ENCODE measurements at regions not wholly inside any gene's neighbourhood (a gene's known extent, or its start where the extent isn't known, plus 50 kb on each side); places are given as distances from the start of the nearest gene placed in this dataset.
A peak's percentile ranks its signal among the peaks of the same experiment; 100 is the strongest.

DNA sequence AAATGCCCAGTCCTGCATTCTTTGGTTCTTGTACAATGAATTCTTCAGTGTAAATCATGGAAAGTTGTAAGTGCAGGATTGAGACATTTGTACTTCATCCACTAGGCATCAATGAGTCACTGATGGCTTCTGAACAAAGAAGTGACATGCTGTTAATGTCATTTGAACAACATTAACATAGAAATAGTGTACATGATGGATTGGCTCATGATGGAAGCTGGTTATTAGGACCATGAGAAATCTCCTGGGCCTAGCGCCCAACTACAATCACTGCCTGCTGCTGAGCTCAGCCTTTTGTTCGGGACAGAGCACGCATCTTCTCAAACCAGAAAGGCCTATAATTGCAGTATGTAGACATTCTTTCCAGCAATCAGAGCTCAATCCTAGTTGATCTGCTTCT, 316.8 kb upstream of the TSHZ2 start:
- no peaks in the 10 kb centered on the region for H3K9me3 ChIP-seq
- TF ChIP-seq POLR2A (IDR thresholded peaks at IDR 0.05; ENCODE audit: low read depth): no peak
- TF ChIP-seq EP300 (IDR thresholded peaks at IDR 0.05): no peak
- TF ChIP-seq, protein P1, sequence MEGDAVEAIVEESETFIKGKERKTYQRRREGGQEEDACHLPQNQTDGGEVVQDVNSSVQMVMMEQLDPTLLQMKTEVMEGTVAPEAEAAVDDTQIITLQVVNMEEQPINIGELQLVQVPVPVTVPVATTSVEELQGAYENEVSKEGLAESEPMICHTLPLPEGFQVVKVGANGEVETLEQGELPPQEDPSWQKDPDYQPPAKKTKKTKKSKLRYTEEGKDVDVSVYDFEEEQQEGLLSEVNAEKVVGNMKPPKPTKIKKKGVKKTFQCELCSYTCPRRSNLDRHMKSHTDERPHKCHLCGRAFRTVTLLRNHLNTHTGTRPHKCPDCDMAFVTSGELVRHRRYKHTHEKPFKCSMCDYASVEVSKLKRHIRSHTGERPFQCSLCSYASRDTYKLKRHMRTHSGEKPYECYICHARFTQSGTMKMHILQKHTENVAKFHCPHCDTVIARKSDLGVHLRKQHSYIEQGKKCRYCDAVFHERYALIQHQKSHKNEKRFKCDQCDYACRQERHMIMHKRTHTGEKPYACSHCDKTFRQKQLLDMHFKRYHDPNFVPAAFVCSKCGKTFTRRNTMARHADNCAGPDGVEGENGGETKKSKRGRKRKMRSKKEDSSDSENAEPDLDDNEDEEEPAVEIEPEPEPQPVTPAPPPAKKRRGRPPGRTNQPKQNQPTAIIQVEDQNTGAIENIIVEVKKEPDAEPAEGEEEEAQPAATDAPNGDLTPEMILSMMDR (IDR thresholded peaks at IDR 0.05): no peak
- no peak for TF ChIP-seq POLR2AphosphoS5 (IDR thresholded peaks at IDR 0.05)
- no peak overlapping the region for H3K27ac ChIP-seq (replicated peaks in 1 of 4)
- 87% methylated on average over 3 of the region's 3 CpGs for WGBS
- no peaks in the 10 kb centered on the region for H3K27me3 ChIP-seq
- H3K4me1 ChIP-seq: no peaks in the 10 kb centered on the region
- intact Hi-C loops (cut with DNase I): no loop called here
- no peak overlapping the region for H3K4me3 ChIP-seq
- peak; percentile 39 for DNase-seq (ENCODE audit: extremely low spot score)
- H3K36me3 ChIP-seq: no peaks in the 10 kb centered on the region

DNA sequence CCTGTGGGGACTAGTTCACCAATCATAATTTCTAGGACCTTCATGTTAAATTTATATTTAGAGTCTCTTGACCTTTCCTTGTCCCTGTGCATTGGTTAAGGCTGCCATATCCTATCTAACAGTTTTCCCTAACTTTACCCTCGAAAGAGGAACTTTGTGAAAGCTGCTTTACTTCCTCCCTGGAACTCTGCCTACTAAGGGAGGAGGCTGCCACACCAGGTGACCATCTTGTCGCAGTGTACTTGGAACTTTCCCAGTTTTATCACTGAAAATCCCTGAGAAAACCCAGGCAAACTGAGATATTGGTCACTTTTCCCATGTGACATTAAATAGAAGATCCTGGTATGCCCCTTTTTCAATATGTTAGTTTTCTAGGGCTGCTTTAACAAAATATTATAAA, 317.6 kb upstream of the TSHZ2 start:
- Histone ChIP-seq H3K4me3 (no peak overlapping the region), H3K4me1 (no peaks in the 10 kb centered on the region), H3K27ac (replicated peaks in 1 of 4) (no peak overlapping the region), H3K27me3 (no peaks in the 10 kb centered on the region), H3K36me3 (no peaks in the 10 kb centered on the region), H3K9me3 (no peaks in the 10 kb centered on the region)
- intact Hi-C loops (cut with DNase I): no loop called here
- 75% methylated on average over 2 of the region's 2 CpGs for WGBS
- no peak for DNase-seq (ENCODE audit: extremely low spot score)
- no peak for TF ChIP-seq POLR2AphosphoS5 (IDR thresholded peaks at IDR 0.05)
- TF ChIP-seq POLR2A (IDR thresholded peaks at IDR 0.05; ENCODE audit: low read depth): no peak
- TF ChIP-seq, protein P1 (IDR thresholded peaks at IDR 0.05): no peak
- TF ChIP-seq EP300 (IDR thresholded peaks at IDR 0.05): no peak

DNA sequence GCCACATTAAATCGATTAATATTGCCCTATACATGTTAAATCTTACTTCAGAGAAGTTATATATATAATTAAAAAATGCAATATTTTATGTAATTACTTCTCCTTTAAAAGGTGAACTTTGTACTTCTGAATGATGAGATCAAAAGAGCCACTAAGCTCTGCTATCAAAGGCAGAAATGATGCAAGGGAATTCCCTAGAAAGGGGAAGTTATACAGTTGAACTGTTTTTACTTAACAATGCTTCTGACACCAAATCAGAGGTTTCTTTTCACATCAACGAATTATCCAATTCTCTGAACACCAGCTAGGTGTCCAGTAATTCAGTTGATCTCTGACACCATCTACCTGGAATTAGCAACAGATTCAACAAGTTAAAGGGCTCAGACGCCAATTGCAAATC, 319.9 kb upstream of the TSHZ2 start:
- Histone ChIP-seq H3K9me3 (no peaks in the 10 kb centered on the region), H3K36me3 (no peaks in the 10 kb centered on the region), H3K27ac (replicated peaks in 1 of 4) (no peak overlapping the region), H3K4me1 (no peaks in the 10 kb centered on the region), H3K27me3 (no peaks in the 10 kb centered on the region), H3K4me3 (no peak overlapping the region)
- no peak for DNase-seq (ENCODE audit: extremely low spot score)
- 80% methylated on average over 3 of the region's 3 CpGs for whole genome bisulfite sequencing
- TF ChIP-seq POLR2AphosphoS5 (IDR thresholded peaks at IDR 0.05) (no peak), EP300 (IDR thresholded peaks at IDR 0.05) (no peak), POLR2A (IDR thresholded peaks at IDR 0.05; ENCODE audit: low read depth) (no peak)
- TF ChIP-seq, protein P1 (IDR thresholded peaks at IDR 0.05): no peak
- intact Hi-C loops (cut with DNase I): no loop called here

DNA sequence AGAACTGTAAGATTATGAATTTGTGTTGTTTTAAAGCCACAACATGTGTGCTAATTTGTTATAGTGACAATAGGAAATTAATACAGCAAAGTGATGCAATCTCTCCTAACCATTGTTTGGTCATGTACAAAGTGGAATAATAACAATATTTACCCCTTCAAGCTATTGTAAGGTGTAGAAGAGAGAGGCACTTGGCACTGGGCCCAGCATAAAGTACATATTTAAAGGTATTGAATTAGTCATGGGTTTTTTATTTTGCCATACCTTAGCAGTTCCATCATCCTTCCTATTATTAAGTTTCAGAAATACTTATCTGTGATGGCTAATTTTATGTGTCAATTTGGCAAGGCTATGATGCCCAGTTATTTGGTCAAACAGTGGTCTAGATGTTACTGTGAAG, 322.4 kb upstream of the TSHZ2 start:
- Histone ChIP-seq H3K4me3 (no peak overlapping the region), H3K27ac (replicated peaks in 1 of 4) (no peak overlapping the region), H3K4me1 (no peaks in the 10 kb centered on the region), H3K27me3 (no peaks in the 10 kb centered on the region), H3K36me3 (no peaks in the 10 kb centered on the region), H3K9me3 (no peaks in the 10 kb centered on the region)
- intact Hi-C loops (cut with DNase I): no loop called here
- no peak for DNase-seq (ENCODE audit: extremely low spot score)
- TF ChIP-seq POLR2A (IDR thresholded peaks at IDR 0.05; ENCODE audit: low read depth) (no peak), EP300 (IDR thresholded peaks at IDR 0.05) (no peak), POLR2AphosphoS5 (IDR thresholded peaks at IDR 0.05) (no peak)
- TF ChIP-seq, protein P1 (IDR thresholded peaks at IDR 0.05): no peak

DNA sequence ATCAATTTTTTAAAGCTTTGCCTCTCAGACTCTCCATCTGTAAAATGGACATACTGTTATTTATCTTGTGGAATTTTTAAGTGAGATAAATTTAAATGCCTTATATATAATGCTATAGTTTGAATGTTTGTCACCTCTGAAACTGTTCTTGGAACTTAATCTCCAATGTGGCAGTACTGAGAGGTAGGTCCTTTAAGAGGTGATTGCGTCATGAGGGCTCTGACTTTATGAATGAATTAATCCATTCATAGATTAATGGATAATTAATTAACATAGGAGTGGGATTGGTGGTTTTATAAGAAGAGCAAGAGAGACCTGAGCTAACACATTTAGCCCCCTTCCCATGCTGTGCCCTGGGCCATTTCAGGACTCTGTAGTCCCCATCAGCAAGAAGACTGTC, 326.3 kb upstream of the TSHZ2 start:
- H3K36me3 ChIP-seq: no peaks in the 10 kb centered on the region
- no peak for TF ChIP-seq POLR2AphosphoS5 (IDR thresholded peaks at IDR 0.05)
- TF ChIP-seq EP300 (IDR thresholded peaks at IDR 0.05): no peak
- TF ChIP-seq, protein P1 (IDR thresholded peaks at IDR 0.05): no peak
- TF ChIP-seq POLR2A (IDR thresholded peaks at IDR 0.05; ENCODE audit: low read depth): no peak
- no peaks in the 10 kb centered on the region for H3K4me1 ChIP-seq
- intact Hi-C loops (cut with DNase I): no loop called here
- H3K4me3 ChIP-seq: no peak overlapping the region
- H3K27me3 ChIP-seq: no peaks in the 10 kb centered on the region
- WGBS: 100% methylated on average over 1 of the region's 1 CpG
- H3K27ac ChIP-seq (replicated peaks in 1 of 4): no peak overlapping the region
- DNase-seq (ENCODE audit: extremely low spot score): no peak
- H3K9me3 ChIP-seq: no peaks in the 10 kb centered on the region

Data from esophagus muscularis mucosa (tissue), 4 donors.